ENCODE measurements at regions not wholly inside any gene's neighbourhood (a gene's known extent, or its start where the extent isn't known, plus 50 kb on each side); places are given as distances from the start of the nearest gene placed in this dataset.

DNA sequence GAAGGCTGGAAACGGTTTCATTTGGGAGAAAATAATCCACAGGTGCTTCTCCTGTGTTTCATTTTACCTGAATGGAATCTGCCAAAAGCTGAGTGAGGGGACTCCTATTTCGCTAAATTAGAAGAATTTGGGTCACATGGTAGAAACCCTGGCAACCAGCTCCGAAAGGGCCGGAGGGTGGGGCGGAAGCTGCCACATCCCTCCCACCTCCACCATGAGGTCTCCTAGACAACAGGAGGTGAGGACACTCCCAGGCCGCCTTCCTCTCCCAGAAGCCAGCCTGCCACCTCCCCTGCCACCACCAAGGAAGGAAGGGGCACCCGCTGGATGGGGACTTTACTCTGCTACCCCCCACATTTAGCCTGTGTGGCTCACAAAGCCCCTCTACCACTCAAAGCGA lies 199.9 kb upstream of the ZC3H12A start:
- peaks cover 3% of the 10 kb centered on the region for H3K27me3 ChIP-seq
- no peak for DNase-seq
- 61 to 68% (median 67%) methylated on average over 5 to 8 of the region's 8 CpGs for WGBS, 4 donors

DNA sequence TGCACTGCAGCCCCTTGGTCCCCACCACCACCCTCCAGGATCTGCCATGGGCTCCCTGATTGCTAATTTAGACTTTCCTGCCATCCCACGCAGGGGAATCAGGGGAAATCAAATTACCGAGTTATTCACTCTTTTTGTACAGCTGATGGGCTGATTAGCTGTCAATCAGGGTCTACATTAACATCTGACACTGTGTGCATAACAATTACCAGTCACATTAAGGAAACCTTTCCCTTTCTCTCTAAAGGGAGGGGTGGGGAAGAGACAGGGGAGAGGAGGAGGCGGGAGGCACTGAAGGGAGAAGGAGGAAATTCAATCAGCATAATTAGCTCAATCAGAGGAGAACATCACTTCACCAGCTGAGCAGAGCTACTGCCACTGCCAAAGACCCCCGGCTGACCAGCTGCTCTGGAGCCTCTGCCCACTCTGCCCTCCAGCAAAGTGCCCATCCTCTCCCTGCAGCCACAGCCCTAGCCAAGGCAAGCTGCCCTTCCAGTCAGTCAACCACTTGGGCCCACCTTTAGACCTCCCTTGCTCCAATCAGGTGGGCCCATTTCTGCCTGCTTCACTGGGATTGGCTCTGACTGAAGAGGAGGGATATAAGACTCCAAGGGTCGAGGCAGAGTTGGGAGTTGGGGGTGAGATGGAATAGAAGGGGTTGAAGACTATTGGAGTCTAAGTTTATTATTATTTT lies 199.3 kb upstream of the ZC3H12A start:
- WGBS, 4 donors: 51 to 66% (median 61%) methylated on average over 5 of the region's 5 CpGs

More for the DNA sequence above, 199.9 kb upstream of the ZC3H12A start:
- intact Hi-C loops (cut with DNase I): no loop called here
- Histone ChIP-seq H3K36me3 (replicated peaks in 1 of 2) (no peaks in the 10 kb centered on the region), H3K4me3 (no peak overlapping the region), H3K9me3 (replicated peaks in 1 of 3) (no peaks in the 10 kb centered on the region), H3K4me1 (replicated peaks in 1 of 2) (no peaks in the 10 kb centered on the region), H3K27ac (no peak overlapping the region)
- TF ChIP-seq CTCF (IDR thresholded peaks at IDR 0.05) (no peak), POLR2A (IDR thresholded peaks at IDR 0.05) (no peak)

DNA sequence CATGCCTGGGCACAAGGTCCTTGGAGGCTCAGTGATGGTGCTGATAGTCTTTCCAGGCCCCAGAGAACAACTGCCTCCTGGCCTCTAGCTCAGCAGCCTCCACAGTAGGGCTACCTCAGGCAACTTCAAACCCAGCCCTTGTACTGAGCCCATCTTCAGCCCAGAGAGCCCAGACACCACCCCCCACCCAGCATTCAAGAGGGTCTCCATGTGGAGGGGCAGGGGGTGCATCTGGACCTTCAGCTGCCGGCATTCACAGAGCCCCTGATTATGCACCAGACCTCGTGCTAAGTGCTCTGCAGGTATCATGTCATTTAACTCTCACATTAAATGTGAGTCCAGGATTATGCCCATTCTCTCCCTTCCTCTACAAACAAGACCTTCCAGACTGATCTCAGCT lies 197.0 kb upstream of the ZC3H12A start:
- Histone ChIP-seq H3K27ac (no peak overlapping the region), H3K4me1 (replicated peaks in 1 of 2) (no peaks in the 10 kb centered on the region), H3K36me3 (replicated peaks in 1 of 2) (no peaks in the 10 kb centered on the region), H3K27me3 (peaks cover 3% of the 10 kb centered on the region), H3K4me3 (no peak overlapping the region), H3K9me3 (replicated peaks in 1 of 3) (no peaks in the 10 kb centered on the region)
- TF ChIP-seq CTCF (IDR thresholded peaks at IDR 0.05) (no peak), POLR2A (IDR thresholded peaks at IDR 0.05) (no peak)
- intact Hi-C loops (cut with DNase I): no loop called here
- 50 to 65% (median 62%) methylated on average over 2 of the region's 2 CpGs; no CpG with 5 or more reads in 1 of the 4 donors for WGBS, 4 donors
- no peak for DNase-seq

More for the DNA sequence above, 199.3 kb upstream of the ZC3H12A start:
- DNase-seq: no peak
- H3K27ac ChIP-seq: no peak overlapping the region
- TF ChIP-seq POLR2A (IDR thresholded peaks at IDR 0.05) (no peak), CTCF (IDR thresholded peaks at IDR 0.05) (no peak)
- H3K27me3 ChIP-seq: peaks cover 3% of the 10 kb centered on the region
- intact Hi-C loops (cut with DNase I): no loop called here
- no peaks in the 10 kb centered on the region for H3K4me1 ChIP-seq (replicated peaks in 1 of 2)
- H3K36me3 ChIP-seq (replicated peaks in 1 of 2): no peaks in the 10 kb centered on the region
- no peaks in the 10 kb centered on the region for H3K9me3 ChIP-seq (replicated peaks in 1 of 3)
- no peak overlapping the region for H3K4me3 ChIP-seq

GRCh38 chr1:37281354-37281753 lies 193.0 kb upstream of the ZC3H12A start:
- no peaks in the 10 kb centered on the region for H3K4me1 ChIP-seq (replicated peaks in 1 of 2)
- 24 to 39% (median 34%) methylated on average over 3 of the region's 3 CpGs for WGBS, 4 donors
- DNase-seq: no peak
- intact Hi-C loops (cut with DNase I): no loop called here
- H3K27ac ChIP-seq: no peak overlapping the region
- H3K27me3 ChIP-seq: no peaks in the 10 kb centered on the region
- H3K4me3 ChIP-seq: no peak overlapping the region
- TF ChIP-seq POLR2A (IDR thresholded peaks at IDR 0.05): no peak
- TF ChIP-seq CTCF (IDR thresholded peaks at IDR 0.05): no peak
- H3K36me3 ChIP-seq (replicated peaks in 1 of 2): no peaks in the 10 kb centered on the region
- H3K9me3 ChIP-seq (replicated peaks in 1 of 3): no peaks in the 10 kb centered on the region
